ENCODE measurements at regions not wholly inside any gene's neighbourhood (a gene's known extent, or its start where the extent isn't known, plus 50 kb on each side); places are given as distances from the start of the nearest gene placed in this dataset.

- no peak overlapping the region for H3K4me3 ChIP-seq
- peaks cover 10% of the 10 kb centered on the region for H3K9me3 ChIP-seq
- TF ChIP-seq, protein P1, sequence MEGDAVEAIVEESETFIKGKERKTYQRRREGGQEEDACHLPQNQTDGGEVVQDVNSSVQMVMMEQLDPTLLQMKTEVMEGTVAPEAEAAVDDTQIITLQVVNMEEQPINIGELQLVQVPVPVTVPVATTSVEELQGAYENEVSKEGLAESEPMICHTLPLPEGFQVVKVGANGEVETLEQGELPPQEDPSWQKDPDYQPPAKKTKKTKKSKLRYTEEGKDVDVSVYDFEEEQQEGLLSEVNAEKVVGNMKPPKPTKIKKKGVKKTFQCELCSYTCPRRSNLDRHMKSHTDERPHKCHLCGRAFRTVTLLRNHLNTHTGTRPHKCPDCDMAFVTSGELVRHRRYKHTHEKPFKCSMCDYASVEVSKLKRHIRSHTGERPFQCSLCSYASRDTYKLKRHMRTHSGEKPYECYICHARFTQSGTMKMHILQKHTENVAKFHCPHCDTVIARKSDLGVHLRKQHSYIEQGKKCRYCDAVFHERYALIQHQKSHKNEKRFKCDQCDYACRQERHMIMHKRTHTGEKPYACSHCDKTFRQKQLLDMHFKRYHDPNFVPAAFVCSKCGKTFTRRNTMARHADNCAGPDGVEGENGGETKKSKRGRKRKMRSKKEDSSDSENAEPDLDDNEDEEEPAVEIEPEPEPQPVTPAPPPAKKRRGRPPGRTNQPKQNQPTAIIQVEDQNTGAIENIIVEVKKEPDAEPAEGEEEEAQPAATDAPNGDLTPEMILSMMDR (IDR thresholded peaks at IDR 0.05) = no peak
- intact Hi-C loops (cut with DNase I) = no loop called here
- H3K27ac ChIP-seq = no peak overlapping the region
- H3K36me3 ChIP-seq = no peaks in the 10 kb centered on the region
- ATAC-seq = no peak
- DNase-seq = no peak
- no peaks in the 10 kb centered on the region for H3K4me1 ChIP-seq
- H3K27me3 ChIP-seq (ENCODE audit: low read depth) = no peaks in the 10 kb centered on the region
These were observed 271.7 kb upstream of the LRRC3B start for GRCh38 chr3:26350853-26351252.

- intact Hi-C loops (cut with DNase I) = no loop called here
- Histone ChIP-seq H3K27me3 (ENCODE audit: low read depth) (no peaks in the 10 kb centered on the region), H3K4me3 (no peak overlapping the region), H3K27ac (no peak overlapping the region), H3K4me1 (no peaks in the 10 kb centered on the region), H3K9me3 (peaks cover 10% of the 10 kb centered on the region), H3K36me3 (no peaks in the 10 kb centered on the region)
- TF ChIP-seq, protein P1 (IDR thresholded peaks at IDR 0.05) = no peak
- no peak for ATAC-seq
- no peak for DNase-seq
These were observed 269.5 kb upstream of the LRRC3B start for GRCh38 chr3:26353097-26353496.

GRCh38 chr3:26358405-26358804, 264.2 kb upstream of the LRRC3B start:
- intact Hi-C loops (cut with DNase I) = no loop called here
- no peaks in the 10 kb centered on the region for H3K36me3 ChIP-seq
- ATAC-seq = no peak
- no peaks in the 10 kb centered on the region for H3K9me3 ChIP-seq
- H3K27ac ChIP-seq = no peak overlapping the region
- TF ChIP-seq, protein P1 (IDR thresholded peaks at IDR 0.05) = no peak
- H3K27me3 ChIP-seq (ENCODE audit: low read depth) = no peaks in the 10 kb centered on the region
- H3K4me3 ChIP-seq = no peak overlapping the region
- no peak for DNase-seq
- H3K4me1 ChIP-seq = no peaks in the 10 kb centered on the region

- no peak overlapping the region for H3K4me3 ChIP-seq
- no peaks in the 10 kb centered on the region for H3K27me3 ChIP-seq (ENCODE audit: low read depth)
- H3K4me1 ChIP-seq = no peaks in the 10 kb centered on the region
- intact Hi-C loops (cut with DNase I) = no loop called here
- no peak for ATAC-seq
- TF ChIP-seq, protein P1 (IDR thresholded peaks at IDR 0.05) = no peak
- H3K9me3 ChIP-seq = no peaks in the 10 kb centered on the region
- no peak overlapping the region for H3K27ac ChIP-seq
- no peaks in the 10 kb centered on the region for H3K36me3 ChIP-seq
- no peak for DNase-seq
These were observed 256.9 kb upstream of the LRRC3B start for GRCh38 chr3:26365706-26366105.

GRCh38 chr3:26368312-26368711, 254.3 kb upstream of the LRRC3B start:
- ATAC-seq (no peak), DNase-seq (no peak)
- H3K27ac ChIP-seq = no peak overlapping the region
- H3K4me1 ChIP-seq = no peaks in the 10 kb centered on the region
- TF ChIP-seq, protein P1 (IDR thresholded peaks at IDR 0.05) = no peak
- no peaks in the 10 kb centered on the region for H3K9me3 ChIP-seq
- H3K4me3 ChIP-seq = no peak overlapping the region
- H3K27me3 ChIP-seq (ENCODE audit: low read depth) = no peaks in the 10 kb centered on the region
- no peaks in the 10 kb centered on the region for H3K36me3 ChIP-seq
- intact Hi-C loops (cut with DNase I) = no loop called here

DNA sequence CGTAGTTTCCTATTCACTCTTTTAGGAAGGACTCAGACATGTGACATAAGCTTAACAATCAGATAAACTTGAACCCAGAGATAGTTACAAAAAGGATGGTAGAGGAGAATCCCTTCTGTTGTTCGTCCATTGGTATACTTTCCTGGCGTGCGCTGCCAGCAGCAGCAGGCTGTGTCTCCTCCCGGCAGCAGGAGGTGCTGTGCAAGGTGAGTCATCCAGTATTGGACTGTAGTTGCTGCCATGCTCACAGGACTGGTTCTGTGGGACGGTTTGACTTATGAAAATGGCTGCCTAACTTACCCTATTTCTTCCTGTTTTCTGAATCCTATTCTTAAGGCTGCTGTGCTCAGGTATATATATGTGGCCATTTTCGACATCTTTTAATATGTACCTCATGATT, 253.4 kb upstream of the LRRC3B start:
- no peaks in the 10 kb centered on the region for H3K9me3 ChIP-seq
- intact Hi-C loops (cut with DNase I) = no loop called here
- H3K36me3 ChIP-seq = no peaks in the 10 kb centered on the region
- H3K27ac ChIP-seq = no peak overlapping the region
- H3K4me3 ChIP-seq = no peak overlapping the region
- H3K4me1 ChIP-seq = no peaks in the 10 kb centered on the region
- DNase-seq (no peak), ATAC-seq (no peak)
- no peaks in the 10 kb centered on the region for H3K27me3 ChIP-seq (ENCODE audit: low read depth)
- TF ChIP-seq, protein P1 (IDR thresholded peaks at IDR 0.05) = no peak
